DOHH2 (cell line): ENCODE measurements at regions not wholly inside any gene's neighbourhood (a gene's known extent, or its start where the extent isn't known, plus 50 kb on each side); places are given as distances from the start of the nearest gene placed in this dataset.

ENCODE experiments used
- H3F3A ChIP-seq: fragments of 200-600 bp; sonication (generic), shearing (Covaris generic); 2 replicates; pipeline ENCODE4 v1.6.0; 2016; ENCODE audit warnings: antibody characterized with exemption, mild to moderate bottlenecking; ENCODE audit not compliant: control insufficient read depth, insufficient read depth
- H3K27ac ChIP-seq: fragments of 200-600 bp; sonication (generic); 2 replicates; pipeline ENCODE4 v1.5.1; 2014; ENCODE audit warnings: low read depth, mild to moderate bottlenecking, low read length, moderate library complexity
- H3K27me3 ChIP-seq: fragments of 200-600 bp; sonication (generic); 2 replicates; pipeline ENCODE4 v1.6.1; 2014; ENCODE audit warnings: mild to moderate bottlenecking, low read length, mixed read lengths; ENCODE audit not compliant: control insufficient read depth
- H3K36me3 ChIP-seq: fragments of 200-600 bp; sonication (generic); 2 replicates; pipeline ENCODE4 v1.6.1; 2014; ENCODE audit warnings: mild to moderate bottlenecking, low read length, moderate library complexity, mixed read lengths; ENCODE audit not compliant: control insufficient read depth
- H3K4me1 ChIP-seq: fragments of 200-600 bp; sonication (generic); 2 replicates; pipeline ENCODE4 v1.6.1; 2014; ENCODE audit warnings: mild to moderate bottlenecking, low read length, mixed read lengths; ENCODE audit not compliant: control insufficient read depth
- H3K4me2 ChIP-seq: fragments of 200-600 bp; sonication (generic); 2 replicates; pipeline ENCODE4 v1.6.0; 2014; ENCODE audit warnings: mild to moderate bottlenecking, low read length, moderate library complexity
- H3K4me3 ChIP-seq: fragments of 200-600 bp; sonication (generic); 2 replicates; pipeline ENCODE4 v1.5.1; 2014; ENCODE audit warnings: mild to moderate bottlenecking, low read length, mixed read lengths
- H3K79me2 ChIP-seq: fragments of 200-600 bp; sonication (generic); 2 replicates; pipeline ENCODE4 v1.6.1; 2014; ENCODE audit warnings: mild to moderate bottlenecking, low read length, mixed read lengths; ENCODE audit not compliant: control insufficient read depth
- H3K9me2 ChIP-seq: fragments of 200-600 bp; sonication (generic); replicated peaks from 2 replicates; pipeline ENCODE4 v1.6.1; 2014; ENCODE audit warnings: mild to moderate bottlenecking, low read length, mixed read lengths; ENCODE audit not compliant: control insufficient read depth
- H3K9me3 ChIP-seq: fragments of 200-600 bp; sonication (generic); 2 replicates; pipeline ENCODE4 v1.6.1; 2014; ENCODE audit warnings: antibody characterized with exemption, low read length, mixed read lengths; ENCODE audit not compliant: control insufficient read depth, insufficient read depth
- H4K20me1 ChIP-seq: fragments of 200-600 bp; sonication (generic); 2 replicates; pipeline ENCODE4 v1.6.0; 2014; ENCODE audit warnings: low read depth, mild to moderate bottlenecking, antibody characterized with exemption, low read length, moderate library complexity; ENCODE audit not compliant: control insufficient read depth, insufficient read depth
- EZH2phosphoT487 ChIP-seq: fragments of 200-600 bp; sonication (generic); IDR thresholded peaks from 2 replicates; pipeline ENCODE4 v1.6.1; 2017; ENCODE audit warnings: borderline replicate concordance, mild to moderate bottlenecking, antibody characterized with exemption, low read length, moderate library complexity, mixed read lengths
- TF ChIP-seq, protein P1 (sequence below): fragments of 200-600 bp; sonication (generic); IDR thresholded peaks from one replicate; pipeline ENCODE4 v1.5.1; 2014; ENCODE audit warnings: antibody characterized with exemption, mild to moderate bottlenecking, low read depth, low read length; ENCODE audit not compliant: poor library complexity, severe bottlenecking

- no peak overlapping the region for H3K27ac ChIP-seq
- H3K9me2 ChIP-seq: no peaks in the 10 kb centered on the region
- no peak overlapping the region for H3K4me3 ChIP-seq
- no peaks in the 10 kb centered on the region for H3K9me3 ChIP-seq
- no peaks in the 10 kb centered on the region for H3K79me2 ChIP-seq
- H3K27me3 ChIP-seq: no peaks in the 10 kb centered on the region
- H4K20me1 ChIP-seq: no peaks in the 10 kb centered on the region; the same call in 1 of the 2 replicates
- H3K36me3 ChIP-seq: no peaks in the 10 kb centered on the region
- no peak for TF ChIP-seq EZH2phosphoT487
- TF ChIP-seq, protein P1, sequence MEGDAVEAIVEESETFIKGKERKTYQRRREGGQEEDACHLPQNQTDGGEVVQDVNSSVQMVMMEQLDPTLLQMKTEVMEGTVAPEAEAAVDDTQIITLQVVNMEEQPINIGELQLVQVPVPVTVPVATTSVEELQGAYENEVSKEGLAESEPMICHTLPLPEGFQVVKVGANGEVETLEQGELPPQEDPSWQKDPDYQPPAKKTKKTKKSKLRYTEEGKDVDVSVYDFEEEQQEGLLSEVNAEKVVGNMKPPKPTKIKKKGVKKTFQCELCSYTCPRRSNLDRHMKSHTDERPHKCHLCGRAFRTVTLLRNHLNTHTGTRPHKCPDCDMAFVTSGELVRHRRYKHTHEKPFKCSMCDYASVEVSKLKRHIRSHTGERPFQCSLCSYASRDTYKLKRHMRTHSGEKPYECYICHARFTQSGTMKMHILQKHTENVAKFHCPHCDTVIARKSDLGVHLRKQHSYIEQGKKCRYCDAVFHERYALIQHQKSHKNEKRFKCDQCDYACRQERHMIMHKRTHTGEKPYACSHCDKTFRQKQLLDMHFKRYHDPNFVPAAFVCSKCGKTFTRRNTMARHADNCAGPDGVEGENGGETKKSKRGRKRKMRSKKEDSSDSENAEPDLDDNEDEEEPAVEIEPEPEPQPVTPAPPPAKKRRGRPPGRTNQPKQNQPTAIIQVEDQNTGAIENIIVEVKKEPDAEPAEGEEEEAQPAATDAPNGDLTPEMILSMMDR: no peak
- H3K4me1 ChIP-seq: no peaks in the 10 kb centered on the region
- no peak overlapping the region for H3K4me2 ChIP-seq
- no peaks in the 10 kb centered on the region for H3F3A ChIP-seq
Observed at GRCh38 chr10:83685458-83685857, 453.9 kb upstream of the GHITM start.

- H3K27ac ChIP-seq: no peak overlapping the region
- TF ChIP-seq, protein P1: no peak
- no peak for TF ChIP-seq EZH2phosphoT487
- no peaks in the 10 kb centered on the region for H3K4me1 ChIP-seq
- no peaks in the 10 kb centered on the region for H3K9me2 ChIP-seq
- no peaks in the 10 kb centered on the region for H3K79me2 ChIP-seq
- H3K4me3 ChIP-seq: no peak overlapping the region
- no peaks in the 10 kb centered on the region for H3K27me3 ChIP-seq
- H3K9me3 ChIP-seq: no peaks in the 10 kb centered on the region
- no peak overlapping the region for H3K4me2 ChIP-seq
- no peaks in the 10 kb centered on the region for H3K36me3 ChIP-seq
- H4K20me1 ChIP-seq: no peaks in the 10 kb centered on the region
- H3F3A ChIP-seq: no peaks in the 10 kb centered on the region
Observed at GRCh38 chr10:83691791-83692596, 447.3 kb upstream of the GHITM start.

- no peak overlapping the region for H3K27ac ChIP-seq
- no peaks in the 10 kb centered on the region for H3K9me2 ChIP-seq
- H4K20me1 ChIP-seq: no peaks in the 10 kb centered on the region
- H3K36me3 ChIP-seq: no peaks in the 10 kb centered on the region
- H3K27me3 ChIP-seq: no peaks in the 10 kb centered on the region
- TF ChIP-seq, protein P1: no peak
- TF ChIP-seq EZH2phosphoT487: no peak
- no peaks in the 10 kb centered on the region; the same call in 1 of the 2 replicates for H3K9me3 ChIP-seq
- no peak overlapping the region for H3K4me3 ChIP-seq
- no peak overlapping the region for H3K4me2 ChIP-seq
- no peaks in the 10 kb centered on the region for H3F3A ChIP-seq
- no peaks in the 10 kb centered on the region for H3K79me2 ChIP-seq
- H3K4me1 ChIP-seq: no peaks in the 10 kb centered on the region
Observed at GRCh38 chr10:83698899-83699298, 440.4 kb upstream of the GHITM start.
